ENCODE measurements at regions not wholly inside any gene's neighbourhood (a gene's known extent, or its start where the extent isn't known, plus 50 kb on each side); places are given as distances from the start of the nearest gene placed in this dataset.

DNA sequence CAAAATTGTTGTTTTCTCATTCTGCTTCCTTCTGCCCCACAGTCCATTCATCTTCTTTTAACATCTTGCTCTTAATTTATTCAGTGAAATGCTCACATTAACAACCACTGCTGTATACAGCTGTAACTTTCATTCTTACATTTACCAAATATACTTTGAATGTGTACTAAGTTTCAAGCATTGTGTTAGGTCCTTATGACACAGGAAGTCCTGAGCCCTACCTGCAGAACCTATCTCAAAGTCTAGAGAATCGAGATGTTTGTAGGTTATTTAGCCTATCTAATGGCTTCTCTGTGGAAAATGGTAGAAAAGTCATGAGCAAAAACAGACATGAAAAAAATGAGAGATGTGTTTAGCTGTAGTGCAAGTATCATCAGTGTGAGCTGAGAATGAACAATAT, 117.6 kb upstream of the MGAT4C start:
- TF ChIP-seq ZNF624 (tag by site-specific recombination; IDR thresholded peaks at IDR 0.05) = no peak
- TF ChIP-seq, protein P1, sequence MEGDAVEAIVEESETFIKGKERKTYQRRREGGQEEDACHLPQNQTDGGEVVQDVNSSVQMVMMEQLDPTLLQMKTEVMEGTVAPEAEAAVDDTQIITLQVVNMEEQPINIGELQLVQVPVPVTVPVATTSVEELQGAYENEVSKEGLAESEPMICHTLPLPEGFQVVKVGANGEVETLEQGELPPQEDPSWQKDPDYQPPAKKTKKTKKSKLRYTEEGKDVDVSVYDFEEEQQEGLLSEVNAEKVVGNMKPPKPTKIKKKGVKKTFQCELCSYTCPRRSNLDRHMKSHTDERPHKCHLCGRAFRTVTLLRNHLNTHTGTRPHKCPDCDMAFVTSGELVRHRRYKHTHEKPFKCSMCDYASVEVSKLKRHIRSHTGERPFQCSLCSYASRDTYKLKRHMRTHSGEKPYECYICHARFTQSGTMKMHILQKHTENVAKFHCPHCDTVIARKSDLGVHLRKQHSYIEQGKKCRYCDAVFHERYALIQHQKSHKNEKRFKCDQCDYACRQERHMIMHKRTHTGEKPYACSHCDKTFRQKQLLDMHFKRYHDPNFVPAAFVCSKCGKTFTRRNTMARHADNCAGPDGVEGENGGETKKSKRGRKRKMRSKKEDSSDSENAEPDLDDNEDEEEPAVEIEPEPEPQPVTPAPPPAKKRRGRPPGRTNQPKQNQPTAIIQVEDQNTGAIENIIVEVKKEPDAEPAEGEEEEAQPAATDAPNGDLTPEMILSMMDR (tag by site-specific recombination; IDR thresholded peaks at IDR 0.05) = no peak
- TF ChIP-seq ZNF501 (tag by site-specific recombination; IDR thresholded peaks at IDR 0.05) = no peak
- no peak for TF ChIP-seq ZNF510 (tag by site-specific recombination; IDR thresholded peaks at IDR 0.05; ENCODE audit: insufficient replicate concordance)
- TF ChIP-seq KLF9 (tag by site-specific recombination; IDR thresholded peaks at IDR 0.05; ENCODE audit: low read depth) = no peak
- no peak for TF ChIP-seq ZBTB8A (tag by site-specific recombination; IDR thresholded peaks at IDR 0.05)
- TF ChIP-seq ZNF677 (tag by site-specific recombination; IDR thresholded peaks at IDR 0.05) = no peak
- TF ChIP-seq ELK4 (IDR thresholded peaks at IDR 0.05; ENCODE audit: borderline replicate concordance, low read depth, low read length) = no peak
- TF ChIP-seq ZNF280C (tag by site-specific recombination; IDR thresholded peaks at IDR 0.05) = no peak
- no peak for TF ChIP-seq YY1 (tag by site-specific recombination; IDR thresholded peaks at IDR 0.05)
- TF ChIP-seq, protein P2, sequence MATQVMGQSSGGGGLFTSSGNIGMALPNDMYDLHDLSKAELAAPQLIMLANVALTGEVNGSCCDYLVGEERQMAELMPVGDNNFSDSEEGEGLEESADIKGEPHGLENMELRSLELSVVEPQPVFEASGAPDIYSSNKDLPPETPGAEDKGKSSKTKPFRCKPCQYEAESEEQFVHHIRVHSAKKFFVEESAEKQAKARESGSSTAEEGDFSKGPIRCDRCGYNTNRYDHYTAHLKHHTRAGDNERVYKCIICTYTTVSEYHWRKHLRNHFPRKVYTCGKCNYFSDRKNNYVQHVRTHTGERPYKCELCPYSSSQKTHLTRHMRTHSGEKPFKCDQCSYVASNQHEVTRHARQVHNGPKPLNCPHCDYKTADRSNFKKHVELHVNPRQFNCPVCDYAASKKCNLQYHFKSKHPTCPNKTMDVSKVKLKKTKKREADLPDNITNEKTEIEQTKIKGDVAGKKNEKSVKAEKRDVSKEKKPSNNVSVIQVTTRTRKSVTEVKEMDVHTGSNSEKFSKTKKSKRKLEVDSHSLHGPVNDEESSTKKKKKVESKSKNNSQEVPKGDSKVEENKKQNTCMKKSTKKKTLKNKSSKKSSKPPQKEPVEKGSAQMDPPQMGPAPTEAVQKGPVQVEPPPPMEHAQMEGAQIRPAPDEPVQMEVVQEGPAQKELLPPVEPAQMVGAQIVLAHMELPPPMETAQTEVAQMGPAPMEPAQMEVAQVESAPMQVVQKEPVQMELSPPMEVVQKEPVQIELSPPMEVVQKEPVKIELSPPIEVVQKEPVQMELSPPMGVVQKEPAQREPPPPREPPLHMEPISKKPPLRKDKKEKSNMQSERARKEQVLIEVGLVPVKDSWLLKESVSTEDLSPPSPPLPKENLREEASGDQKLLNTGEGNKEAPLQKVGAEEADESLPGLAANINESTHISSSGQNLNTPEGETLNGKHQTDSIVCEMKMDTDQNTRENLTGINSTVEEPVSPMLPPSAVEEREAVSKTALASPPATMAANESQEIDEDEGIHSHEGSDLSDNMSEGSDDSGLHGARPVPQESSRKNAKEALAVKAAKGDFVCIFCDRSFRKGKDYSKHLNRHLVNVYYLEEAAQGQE (tag by site-specific recombination; IDR thresholded peaks at IDR 0.05) = no peak
- no peak for TF ChIP-seq SCRT2 (tag by site-specific recombination; IDR thresholded peaks at IDR 0.05)
- no peak for TF ChIP-seq ZNF24 (tag by site-specific recombination; IDR thresholded peaks at IDR 0.05)
- no peak for TF ChIP-seq SCRT1 (tag by site-specific recombination; IDR thresholded peaks at IDR 0.05; ENCODE audit: borderline replicate concordance)
